ENCODE measurements at regions not wholly inside any gene's neighbourhood (a gene's known extent, or its start where the extent isn't known, plus 50 kb on each side); places are given as distances from the start of the nearest gene placed in this dataset.

DNA sequence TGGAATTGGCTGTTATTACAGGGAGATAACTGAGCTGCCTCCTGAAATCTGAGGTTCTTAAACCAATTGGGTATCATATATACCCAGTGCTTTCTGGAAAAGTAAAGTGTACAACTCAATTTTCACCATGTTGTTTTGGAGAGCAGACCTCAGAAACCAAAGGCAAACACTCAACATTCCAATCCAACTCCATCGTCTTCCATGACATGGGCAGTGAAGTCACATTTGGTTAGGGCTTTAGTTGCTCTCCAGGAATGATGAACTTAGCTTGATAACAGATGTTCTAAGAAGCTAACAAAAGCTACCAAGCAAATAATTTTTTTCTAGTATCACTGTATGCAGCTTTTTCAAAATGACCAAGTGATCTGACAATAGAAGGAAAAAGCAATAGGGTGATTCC lies 107.0 kb upstream of the SLC35G4 start:
- TF ChIP-seq ZNF416 (tag by site-specific recombination; IDR thresholded peaks at IDR 0.05) = no peak
- no peak for TF ChIP-seq CTCF (tag by site-specific recombination; IDR thresholded peaks at IDR 0.05)
- TF ChIP-seq ZNF10 (tag by site-specific recombination; IDR thresholded peaks at IDR 0.05) = no peak
- TF ChIP-seq ZFP37 (tag by site-specific recombination; IDR thresholded peaks at IDR 0.05) = no peak
